ENCODE measurements at regions not wholly inside any gene's neighbourhood (a gene's known extent, or its start where the extent isn't known, plus 50 kb on each side); places are given as distances from the start of the nearest gene placed in this dataset.
"Not testable (repeated sequence)": the region's sequence is repeated elsewhere in the genome, so short reads cannot be mapped to it uniquely, and the experiment has no call there.

GRCh38 chr14:21874167-21874566, 200.5 kb upstream of the OR4E1 start:
- no peak for DNase-seq

GRCh38 chr14:21868442-21869046, 194.9 kb upstream of the OR4E1 start:
- no peak for DNase-seq

GRCh38 chr14:21867541-21867940, 193.9 kb upstream of the OR4E1 start:
- no peak for DNase-seq

DNA sequence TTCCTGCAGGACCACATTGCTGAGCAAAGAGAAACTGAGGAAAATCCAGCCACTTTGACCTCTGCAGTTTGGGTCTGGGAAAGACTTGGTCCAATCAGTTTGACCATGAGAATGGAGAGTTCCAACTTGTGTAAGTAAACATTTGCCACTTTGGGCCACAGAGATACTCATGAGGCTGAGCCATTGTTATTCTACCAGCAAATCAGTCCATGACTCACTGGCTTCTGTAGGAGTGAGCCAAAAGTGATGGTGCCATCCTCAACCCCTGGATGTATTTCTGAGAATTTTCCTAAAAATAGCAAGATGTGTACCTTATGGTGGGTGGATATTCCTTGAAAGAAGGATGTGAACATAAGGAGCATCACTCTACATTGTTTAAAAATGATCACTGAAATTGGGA, 192.9 kb upstream of the OR4E1 start:
- DNase-seq, result no peak

GRCh38 chr14:21863289-21863688, 189.7 kb upstream of the OR4E1 start:
- DNase-seq, result no peak

DNA sequence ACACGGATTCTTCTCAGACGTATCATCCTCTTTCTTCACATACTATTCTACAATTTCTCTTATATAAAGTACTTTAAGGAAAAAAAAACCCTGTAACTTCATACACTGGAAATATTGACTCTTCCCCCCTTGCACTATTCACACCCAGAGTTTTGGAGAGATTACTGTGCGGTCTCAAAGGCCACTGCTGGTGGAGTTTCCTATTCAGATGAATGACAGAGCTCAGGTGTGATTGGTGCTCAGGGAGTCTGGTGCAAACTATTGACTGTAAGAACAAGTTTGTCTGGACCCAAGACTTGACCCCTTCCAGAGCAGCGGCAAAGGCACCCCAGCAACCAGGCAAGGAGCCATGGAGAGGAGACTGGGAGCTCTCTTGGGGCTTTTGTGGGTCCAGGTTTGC, 187.5 kb upstream of the OR4E1 start:
- no peak for DNase-seq

DNA sequence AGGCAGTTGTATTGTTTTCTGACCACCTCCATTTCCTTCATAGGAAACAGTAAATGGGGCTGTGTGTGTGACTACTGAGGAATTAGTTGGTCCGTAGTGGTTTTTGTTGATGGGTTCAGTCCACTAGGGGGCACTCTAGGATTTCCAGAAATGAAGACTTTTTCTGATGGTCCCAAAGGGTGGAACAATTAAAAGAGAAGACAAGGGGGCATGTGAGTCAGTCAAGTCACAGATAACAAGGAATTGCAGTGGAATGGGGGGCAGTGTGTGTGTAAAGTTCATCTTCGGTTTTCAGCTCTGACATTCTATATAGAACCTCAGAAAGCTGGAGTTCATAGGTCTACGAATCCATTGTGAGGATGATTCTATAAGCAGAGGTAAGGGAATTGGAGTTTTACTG, 186.6 kb upstream of the OR4E1 start:
- DNase-seq, result no peak

DNA sequence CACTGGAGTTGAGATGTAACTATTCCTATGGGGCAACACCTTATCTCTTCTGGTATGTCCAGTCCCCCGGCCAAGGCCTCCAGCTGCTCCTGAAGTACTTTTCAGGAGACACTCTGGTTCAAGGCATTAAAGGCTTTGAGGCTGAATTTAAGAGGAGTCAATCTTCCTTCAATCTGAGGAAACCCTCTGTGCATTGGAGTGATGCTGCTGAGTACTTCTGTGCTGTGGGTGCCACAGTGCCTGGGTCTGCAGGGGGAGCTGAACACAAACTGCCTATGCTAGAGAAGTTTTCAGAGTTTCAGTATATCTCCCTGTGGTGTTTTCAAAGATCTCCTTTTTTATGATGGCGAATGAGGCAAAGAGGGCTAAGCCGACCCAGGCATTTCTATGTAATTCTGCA, 179.2 kb upstream of the OR4E1 start:
- no peak for DNase-seq

DNA sequence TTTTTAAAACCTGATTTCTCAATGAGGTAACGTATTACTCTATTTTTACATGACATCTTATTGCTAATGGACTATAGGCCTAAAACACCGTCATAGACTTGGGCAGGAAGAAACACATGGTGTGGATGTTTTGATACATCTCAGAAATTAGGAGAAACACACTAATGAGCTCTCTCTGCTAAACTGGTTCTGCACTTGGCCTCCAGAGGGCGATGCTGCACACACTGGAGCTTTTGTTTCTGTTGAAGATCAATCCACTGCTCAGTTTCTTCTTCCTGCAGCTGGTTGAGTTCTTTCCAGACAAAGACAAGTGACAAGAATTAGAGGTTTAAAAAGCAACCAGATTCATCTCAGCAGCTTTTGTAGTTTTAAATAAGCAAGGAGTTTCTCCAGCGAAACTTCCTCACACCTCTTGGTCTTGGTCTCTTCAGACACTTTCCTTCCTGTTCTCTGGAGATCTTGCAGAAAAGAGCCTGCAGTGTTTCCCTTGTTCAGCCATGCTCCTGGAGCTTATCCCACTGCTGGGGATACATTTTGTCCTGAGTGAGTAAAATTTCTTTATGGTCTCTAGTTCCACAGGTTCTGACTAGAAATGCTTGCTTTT, 178.5 kb upstream of the OR4E1 start:
- no peak for DNase-seq

GRCh38 chr14:21846902-21847301, 173.3 kb upstream of the OR4E1 start:
- not testable (repeated sequence) for DNase-seq

DNA sequence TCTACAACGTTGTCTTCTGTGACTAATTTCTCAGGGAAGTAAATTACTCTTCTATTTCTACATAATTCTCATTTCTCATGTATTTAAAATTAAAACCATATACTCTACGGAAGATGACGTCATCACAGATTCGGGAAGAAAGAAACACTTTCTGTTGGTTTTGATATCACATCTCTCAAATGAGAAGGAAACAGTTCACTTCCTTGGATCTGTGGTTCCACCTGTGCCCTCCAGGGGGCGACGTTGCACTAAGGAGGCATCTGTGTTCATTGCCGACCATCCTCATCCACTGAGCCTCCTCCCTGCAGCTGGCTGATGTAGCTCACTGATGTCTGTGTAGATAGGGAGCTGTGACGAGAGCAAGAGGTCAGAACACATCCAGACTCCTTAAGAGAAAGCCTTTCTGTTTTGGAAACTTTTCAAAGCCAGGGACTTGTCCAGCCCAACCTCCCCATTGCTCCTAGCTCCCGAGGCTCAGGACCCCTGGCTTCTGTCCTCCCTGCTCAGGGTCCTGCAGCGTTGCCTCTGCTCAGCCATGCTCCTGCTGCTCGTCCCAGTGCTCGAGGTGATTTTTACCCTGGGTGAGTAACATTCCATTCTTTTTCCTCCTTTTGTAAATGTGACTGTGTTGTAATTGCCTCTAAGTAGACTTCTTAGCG, 172.7 kb upstream of the OR4E1 start:
- no peak for DNase-seq

GRCh38 chr14:21840765-21841164, 167.1 kb upstream of the OR4E1 start:
- DNase-seq, result no peak

- no peak for DNase-seq
These were observed 160.2 kb upstream of the OR4E1 start for GRCh38 chr14:21833836-21834235.

GRCh38 chr14:21825845-21826244, 152.2 kb upstream of the OR4E1 start:
- no peak for DNase-seq

DNA sequence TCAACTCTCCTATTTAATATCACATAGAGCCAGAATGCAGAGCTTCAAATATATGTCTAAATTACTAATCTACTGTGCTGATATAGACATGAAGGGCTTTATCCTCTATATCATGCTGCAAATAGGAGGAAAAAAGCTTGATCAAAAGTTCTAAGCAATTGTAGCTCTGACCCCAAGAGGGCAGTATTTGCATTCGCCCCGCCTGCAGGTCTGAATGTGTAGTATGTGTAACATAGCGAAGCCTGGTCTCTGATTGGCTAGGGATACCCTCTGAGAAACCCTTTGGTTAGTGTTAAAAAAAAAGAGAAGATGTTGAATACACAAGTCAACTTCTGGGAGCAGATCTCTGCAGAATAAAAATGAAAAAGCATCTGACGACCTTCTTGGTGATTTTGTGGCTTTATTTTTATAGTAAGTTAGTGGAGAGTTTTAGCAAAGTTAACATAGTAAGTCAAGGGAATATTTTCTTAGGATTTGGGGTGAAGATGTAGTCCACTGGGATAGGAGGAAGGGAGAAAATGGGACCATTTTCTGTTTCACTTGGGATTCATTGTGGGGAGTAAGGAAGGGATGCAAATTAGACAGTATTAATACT, 151.6 kb upstream of the OR4E1 start:
- no peak for DNase-seq

DNA sequence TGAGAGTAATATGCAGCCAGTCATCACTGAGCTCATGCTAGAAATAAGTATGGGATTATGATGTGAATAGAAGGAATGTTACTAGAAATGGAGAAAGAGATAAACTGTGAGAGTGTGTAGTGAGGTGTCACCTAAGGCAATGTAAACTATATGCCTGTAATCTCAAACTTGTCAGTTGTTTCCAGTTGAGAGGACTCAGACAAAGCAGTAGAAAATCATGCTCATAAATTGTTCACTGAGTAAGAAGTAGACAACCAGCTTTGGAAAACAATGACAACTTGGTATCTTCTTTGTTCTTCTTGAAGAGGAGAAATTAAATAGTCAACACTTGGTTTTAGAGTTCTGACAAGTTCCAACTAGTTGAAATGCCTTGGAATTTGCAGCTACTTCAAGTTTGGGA, 148.5 kb upstream of the OR4E1 start:
- no peak for DNase-seq

DNA sequence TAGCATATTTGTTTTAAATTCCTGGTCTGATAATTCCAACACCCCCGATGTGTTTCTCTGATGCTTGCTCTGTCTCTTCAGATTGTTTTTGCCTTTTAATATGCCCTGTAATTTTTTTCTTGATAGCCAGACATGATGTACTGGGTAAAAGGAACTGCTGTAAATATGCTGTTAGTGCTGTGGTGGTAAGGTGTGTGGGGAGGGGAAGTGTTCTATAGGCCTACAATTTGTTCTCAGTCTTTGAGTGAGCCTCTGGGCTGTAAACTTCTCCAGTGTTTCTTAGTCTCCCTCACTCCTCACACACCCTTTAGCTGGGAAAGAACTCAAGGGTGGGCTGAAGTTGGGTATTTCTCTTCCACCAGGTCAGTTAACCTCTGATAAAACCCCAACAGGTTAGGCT, 147.0 kb upstream of the OR4E1 start:
- no peak for DNase-seq

DNA sequence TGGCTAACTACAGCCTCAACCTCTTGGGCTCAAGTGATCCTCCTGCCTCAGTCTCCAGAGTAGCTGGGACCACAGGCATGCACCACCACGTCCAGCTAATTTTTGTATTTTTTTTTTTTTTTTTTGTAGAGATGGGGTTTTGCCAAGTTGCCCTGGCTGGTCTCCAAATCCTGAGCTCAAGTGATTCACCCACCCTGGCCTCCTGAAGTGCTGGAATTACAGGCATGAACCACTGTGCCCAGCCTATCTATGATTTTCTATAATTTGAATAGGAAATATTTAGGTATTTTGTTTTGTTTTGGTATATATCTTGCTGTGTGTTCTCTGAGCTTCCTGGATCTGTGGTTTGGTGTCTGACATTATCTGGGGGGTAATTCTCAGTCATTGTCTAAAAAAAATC, 146.3 kb upstream of the OR4E1 start:
- not testable (repeated sequence) for DNase-seq

GRCh38 chr14:21817010-21817409, 143.4 kb upstream of the OR4E1 start:
- DNase-seq, result not testable (repeated sequence)

GRCh38 chr14:21807975-21808374, 134.4 kb upstream of the OR4E1 start:
- no peak for DNase-seq

GRCh38 chr14:21804981-21805380, 131.4 kb upstream of the OR4E1 start:
- DNase-seq, result no peak

- no peak for DNase-seq
These were observed 128.8 kb upstream of the OR4E1 start for GRCh38 chr14:21802441-21802840.

GRCh38 chr14:21796916-21797315, 123.3 kb upstream of the OR4E1 start:
- DNase-seq, result no peak

DNA sequence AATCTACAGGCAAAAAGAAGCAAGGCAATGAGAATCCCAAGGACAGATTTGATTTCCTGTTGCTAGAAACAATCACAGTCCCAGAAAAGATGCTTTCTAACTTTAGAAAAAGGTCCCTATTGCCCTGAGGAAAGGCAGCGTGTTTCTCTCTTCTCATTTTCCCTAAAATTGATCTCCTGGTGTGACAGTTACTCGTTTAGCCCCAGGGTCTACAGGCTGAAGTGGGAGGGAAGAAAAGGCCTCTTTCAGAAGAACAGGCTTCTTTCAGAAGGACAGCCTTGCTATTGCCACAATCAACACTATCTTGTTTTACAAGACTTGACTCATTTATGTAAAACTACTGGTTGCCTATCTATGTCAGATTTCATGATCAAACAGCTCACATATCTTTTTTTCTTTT, 121.8 kb upstream of the OR4E1 start:
- no peak for DNase-seq

Data from right forelimb (tissue), 1 donor.